DMS53 treated with DMSO at 0.1 percent for 48 hours (cell line): ENCODE measurements at regions not wholly inside any gene's neighbourhood (a gene's known extent, or its start where the extent isn't known, plus 50 kb on each side); places are given as distances from the start of the nearest gene placed in this dataset.

Experiments
- DNase-seq: peaks from one replicate; lab custom pipeline; 2025; ENCODE audit not compliant: unreplicated experiment; lab: John Stamatoyannopoulos, UW

DNA sequence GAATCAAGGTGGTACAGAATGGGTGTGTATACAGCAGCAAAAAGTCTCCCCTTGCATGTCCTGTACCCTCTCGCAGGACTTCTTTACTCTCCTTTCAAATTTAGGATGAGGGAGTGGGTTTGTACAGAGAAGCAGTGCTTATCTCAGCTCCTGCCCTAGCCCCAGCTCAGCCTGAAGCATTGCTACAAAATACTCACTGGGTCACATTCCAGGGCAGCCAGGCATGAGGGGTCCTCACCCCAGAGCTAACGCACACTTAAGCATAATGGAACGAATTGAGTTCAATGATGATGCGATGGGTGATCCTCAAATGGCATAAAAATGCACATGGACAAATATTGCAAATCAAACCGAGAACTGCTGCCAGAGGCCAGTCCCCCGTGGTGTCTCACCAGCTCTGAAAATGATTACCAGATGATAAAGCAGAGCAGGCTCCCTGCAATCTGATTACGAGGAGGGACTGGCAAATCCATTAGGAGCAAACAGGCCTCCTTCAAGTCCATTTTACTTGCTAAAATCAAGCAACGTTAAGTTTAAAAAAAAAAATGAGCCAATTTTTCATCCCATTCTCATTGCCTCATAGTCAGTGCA, 231.6 kb upstream of the TAS2R1 start:
- no peak for DNase-seq

DNA sequence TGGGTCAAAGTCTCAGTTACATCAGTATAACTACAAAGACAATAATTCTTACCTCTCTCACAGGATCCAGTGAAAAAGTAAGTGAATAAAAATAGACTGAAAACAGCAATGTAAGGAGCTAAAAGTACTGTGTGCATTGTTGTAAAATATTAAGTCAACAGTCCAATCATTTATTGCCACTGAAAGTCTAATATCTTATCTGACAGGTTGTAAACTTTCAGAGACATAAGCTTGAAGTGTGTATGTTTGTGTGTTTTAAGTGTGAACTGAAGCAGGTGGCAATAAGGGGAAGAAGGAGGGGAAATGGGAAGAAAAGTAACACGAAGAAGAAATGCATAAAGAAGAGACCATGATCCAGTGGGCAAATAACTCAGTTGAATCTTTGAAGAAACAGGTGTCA, 229.7 kb upstream of the TAS2R1 start:
- DNase-seq: no peak

DNA sequence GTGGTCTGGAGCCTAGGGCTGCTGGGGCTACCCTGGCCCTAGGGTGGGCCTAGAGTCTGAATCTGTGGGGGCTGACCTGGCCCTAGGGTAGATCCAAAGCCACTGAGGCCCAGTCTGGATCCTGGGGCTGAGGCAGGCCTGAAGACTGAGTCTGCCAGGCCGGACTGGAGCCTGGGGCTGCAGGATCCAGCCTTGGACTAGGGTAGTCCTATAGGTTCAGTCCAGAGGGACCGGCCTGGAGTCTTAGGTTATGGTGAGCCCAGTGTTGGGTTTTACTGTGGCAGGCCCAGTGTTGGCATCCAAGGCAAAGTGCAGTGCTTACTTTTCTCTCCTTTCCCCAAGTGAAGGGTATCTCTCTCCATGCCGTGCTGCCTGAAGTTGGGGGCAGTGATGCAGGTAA, 227.9 kb upstream of the TAS2R1 start:
- no peak for DNase-seq

DNA sequence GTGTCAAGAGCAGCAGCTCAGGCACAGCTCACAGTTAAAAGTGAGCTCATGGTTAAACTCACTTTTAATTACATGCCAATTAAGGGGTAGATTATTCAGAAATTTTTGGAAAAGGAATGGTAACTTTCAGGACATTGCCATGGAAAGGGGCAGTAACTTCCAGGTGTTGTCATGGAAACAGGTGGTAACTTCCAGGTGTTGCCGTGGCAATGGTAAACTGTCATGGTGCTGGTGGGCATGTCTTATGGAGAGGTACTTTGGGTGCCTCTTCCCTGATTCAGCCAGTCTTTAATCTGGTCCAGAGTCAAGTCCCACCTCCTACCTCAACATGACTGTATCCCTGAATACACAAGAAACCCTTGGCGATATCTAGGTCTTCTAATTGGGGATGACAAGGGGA, 223.2 kb upstream of the TAS2R1 start:
- DNase-seq: no peak

DNA sequence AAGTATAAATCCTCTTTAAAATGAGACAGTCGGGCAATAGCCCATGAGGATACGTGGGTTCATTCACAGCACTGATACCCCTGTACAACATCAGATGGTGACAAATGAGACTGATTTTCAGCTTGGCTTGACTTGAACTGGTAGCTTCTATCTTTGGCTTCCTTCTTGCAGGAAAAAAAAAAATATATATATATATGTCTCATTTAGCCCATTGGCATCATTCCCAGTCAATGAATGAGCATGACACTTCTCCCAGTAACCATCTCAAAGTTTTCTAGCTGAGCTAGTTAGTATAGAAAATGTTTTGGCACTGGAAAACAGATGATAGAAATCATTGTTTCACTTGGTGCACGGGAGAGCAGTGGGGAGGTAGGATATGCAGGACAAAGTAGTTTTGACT, 222.5 kb upstream of the TAS2R1 start:
- no peak for DNase-seq

DNA sequence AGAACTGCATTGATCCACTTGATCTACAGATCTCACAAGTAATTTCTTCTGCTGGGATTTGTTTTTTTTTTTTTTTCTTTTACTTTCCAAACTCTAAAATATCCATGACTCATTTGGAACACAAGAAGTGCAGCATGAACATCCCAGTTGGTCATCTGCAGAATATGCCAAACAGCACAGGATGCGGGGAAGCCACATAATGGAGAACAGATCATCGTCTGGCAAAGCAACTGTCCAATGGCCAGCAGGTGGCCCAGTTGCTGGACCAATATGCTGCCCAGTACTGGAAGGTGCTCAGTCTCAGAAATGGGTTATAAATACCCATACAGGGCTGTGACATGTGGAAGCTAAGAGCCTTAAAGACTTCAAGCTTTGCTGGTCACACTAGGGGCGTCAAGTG, 221.3 kb upstream of the TAS2R1 start:
- no peak for DNase-seq

DNA sequence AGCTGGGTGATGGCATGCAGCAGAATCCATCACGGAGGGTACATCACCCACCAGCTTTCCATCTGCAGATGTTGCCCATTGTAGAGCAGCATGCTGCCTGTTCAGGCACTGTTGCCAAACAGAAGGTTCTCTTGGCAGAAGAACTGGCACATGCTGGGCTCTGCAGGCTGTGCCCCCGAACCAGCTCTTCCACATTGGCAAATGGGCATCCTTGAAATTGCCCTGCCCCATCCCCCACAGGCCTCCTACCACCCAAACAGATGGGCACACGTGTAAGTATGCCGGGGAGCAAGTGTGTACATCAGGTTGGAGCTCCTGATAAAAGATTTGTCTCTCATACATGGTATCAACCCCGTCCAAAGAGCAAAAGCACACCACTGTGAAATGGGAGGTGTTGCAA, 220.3 kb upstream of the TAS2R1 start:
- no peak for DNase-seq

DNA sequence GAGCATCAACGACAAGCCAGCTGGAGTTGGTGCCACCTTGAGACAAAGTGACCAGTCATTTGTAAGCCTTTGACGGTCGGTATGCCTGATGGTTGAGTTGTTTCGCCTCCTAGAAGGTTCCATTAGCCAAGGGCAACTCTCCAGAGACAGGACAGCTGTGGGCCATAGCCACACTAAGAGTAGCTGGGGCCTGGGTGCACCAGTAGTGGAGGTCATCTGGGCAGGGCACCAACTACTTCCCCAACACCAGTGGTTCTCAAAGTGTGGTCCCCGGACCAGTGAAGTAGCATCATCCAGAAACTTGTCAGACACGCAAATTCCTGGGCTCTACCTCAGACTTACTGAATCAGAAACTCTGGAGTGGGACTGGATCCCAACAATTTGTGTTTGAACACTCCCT, 217.5 kb upstream of the TAS2R1 start:
- no peak for DNase-seq

DNA sequence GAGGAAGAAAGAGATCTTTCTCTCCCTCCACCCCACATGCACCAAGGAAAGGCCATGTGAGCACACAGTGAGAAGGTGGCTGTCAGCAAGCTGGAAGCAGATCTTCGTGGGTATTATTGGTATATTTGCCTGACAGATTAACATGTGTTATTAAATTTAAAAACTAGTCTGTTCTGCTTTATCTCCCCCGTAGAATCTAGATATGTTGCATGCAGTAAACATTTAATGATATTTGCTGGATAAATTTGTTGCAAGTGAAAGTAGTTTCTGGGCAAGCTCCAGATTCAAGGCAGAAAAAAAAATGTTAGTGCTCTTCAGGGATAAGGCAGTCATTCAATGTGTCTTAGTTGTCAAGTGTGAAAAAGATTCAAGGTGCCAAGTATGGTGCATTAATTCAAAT, 215.0 kb upstream of the TAS2R1 start:
- no peak for DNase-seq

DNA sequence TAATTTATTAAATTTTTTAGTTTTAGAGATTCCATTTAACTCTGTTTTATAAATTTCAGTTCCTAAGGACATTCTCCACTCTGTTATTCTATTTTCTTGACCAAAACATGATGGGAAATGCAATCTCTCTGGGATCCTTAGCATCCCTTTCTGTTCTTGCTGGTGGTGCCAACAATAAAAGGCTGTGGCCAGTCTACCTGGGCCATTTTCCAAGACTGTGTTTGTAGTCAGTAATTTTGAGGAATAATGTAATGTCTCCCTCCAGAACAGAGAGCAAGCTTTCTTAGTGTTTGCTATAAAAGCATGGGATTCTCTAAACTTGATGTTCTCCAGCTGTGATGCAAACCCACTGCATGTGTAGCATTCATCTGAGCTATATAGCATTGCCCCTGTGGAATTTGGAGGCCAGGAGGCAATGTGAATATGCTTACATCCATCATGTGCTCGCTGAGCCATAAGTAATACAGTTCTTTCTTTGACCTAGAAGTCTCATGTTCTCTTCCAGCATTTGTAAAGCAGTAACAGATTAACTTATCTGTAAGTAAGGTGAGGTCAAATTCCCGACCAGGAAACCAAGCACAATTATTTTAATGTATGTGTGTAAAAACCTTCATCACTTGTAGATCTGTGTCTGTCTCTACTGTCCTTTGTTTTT, 211.5 kb upstream of the TAS2R1 start:
- no peak for DNase-seq

DNA sequence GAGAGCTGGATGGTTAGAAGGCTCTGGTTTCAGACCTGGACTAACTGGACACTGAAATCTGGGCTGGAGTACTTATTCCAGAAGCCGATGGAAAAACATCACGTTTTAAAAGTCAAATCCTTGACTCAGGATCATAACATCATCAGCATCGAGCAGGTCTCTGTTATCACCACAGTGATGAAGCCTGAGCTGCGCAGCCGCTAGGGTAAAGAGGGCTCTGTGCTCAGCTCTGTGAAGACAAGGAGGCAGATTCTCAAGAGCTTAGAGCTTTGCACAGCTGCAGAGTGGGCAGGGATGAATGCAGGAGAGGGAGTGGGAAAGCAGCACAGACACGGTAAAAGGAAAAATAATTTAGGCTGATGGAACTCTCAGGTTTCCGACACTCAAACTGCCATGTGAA, 208.8 kb upstream of the TAS2R1 start:
- no peak for DNase-seq

DNA sequence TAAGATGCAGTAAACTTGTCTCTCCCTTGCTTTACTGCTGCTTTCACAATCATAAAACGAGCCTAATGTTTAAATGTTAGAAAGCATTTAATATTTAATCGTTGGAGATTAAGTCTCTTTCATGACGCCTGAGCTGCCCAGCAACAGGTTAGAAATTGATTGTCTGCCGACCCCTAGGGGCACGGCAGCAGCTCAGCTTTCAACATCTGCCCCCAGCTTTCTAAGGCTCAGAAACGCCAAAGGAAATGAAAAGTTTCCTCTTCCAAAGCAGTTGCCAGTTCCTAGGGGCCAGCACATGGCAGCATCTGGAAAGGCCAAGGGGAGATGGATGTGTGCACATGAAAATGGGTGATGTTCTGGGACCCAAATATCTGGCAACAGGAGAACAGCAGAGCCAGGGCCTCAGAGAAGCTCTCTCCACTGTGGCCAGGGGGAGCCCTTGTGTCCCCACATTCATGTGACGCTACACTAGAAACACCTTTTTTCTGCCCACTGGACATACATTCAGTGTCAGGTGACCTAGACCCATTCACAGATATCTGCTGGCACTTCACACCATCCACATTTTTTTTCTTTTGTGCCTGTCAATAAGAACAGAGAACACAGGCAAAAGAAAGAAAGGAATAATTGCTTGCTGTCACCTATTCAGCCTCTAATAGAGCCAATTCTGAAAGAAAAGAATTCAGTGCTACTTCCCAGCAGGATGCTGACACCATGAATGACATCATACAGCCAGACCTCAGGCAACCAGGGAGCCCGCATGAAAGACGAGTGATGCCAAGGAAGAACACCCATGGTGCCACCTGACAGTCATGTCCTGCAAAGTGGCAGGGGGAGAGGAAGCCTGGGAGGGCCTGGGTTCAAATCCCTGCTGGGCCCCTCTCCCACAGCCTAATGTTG, 205.0 kb upstream of the TAS2R1 start:
- DNase-seq: no peak

DNA sequence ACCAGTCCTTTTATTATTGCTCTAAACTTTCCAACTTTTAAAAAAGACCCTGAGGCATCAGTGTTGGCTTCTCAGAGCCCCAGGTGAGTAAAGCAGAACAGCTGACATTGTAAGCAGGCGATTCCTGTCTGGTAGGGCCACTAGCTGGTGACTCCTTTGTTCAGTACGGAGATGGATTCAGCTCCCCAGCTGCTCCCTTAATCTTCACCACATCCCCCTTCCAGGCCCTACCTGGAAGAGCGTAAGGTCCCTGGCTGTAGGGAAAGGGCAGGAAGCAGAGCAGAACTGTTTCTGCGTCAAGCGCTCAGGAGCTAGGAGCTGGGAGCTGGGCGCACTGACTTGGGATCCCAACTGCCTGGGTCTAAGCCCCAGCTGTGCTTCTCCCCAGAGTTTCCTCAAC, 203.7 kb upstream of the TAS2R1 start:
- no peak for DNase-seq

DNA sequence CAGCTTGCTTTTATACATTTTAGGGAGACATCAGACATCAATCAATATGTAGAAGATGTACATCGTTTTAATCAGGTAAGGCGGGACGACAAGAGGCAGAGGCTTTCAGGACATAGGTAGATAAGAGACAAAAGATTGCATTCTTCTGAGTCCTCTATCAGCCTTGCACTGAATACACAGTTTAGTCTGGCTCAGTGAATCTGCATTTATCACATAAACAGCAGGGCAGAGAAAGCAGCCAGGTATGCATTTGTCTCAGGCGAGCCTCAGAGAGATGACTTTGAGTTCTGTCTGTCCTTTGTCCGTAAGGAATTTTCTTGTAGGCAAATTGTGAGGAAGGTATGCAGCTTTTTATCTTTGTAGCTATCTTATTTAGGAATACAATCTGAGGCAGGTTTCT, 202.8 kb upstream of the TAS2R1 start:
- DNase-seq: no peak

DNA sequence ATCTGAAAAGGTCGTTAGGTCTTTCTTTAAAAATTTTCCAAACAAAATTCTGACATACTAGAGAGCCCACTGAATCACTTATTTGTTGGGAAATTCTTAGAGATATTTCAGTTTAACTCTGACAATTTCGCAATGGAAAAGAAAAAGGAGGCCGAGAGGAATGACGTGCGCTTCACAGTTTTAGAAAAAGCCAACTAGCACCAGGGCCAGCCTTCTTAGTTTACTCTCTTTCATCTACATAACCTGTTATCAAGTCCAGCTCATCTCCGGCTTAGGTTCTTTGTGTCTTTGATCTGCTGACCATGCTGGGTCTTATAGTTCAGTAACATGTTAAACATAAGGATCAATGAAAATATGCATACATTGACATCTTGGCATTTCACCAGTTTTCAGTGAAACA, 201.7 kb upstream of the TAS2R1 start:
- no peak for DNase-seq

DNA sequence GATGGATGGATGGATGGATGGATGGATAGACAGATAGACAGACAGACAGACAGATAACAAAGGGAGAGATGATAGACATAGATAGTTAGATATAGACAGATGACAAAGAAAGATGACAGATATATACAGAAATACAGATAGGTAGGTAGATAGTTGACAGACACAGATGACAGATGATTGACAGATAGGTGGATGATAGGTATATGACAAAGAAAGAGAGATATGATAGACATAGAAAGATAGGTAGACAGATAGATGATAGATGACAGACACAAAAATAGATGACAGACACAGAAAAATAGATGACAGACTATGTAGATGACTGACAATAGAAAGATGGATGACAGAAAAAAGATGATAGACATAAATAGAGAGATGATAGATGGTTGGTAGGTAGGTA, 200.0 kb upstream of the TAS2R1 start:
- DNase-seq: no peak

DNA sequence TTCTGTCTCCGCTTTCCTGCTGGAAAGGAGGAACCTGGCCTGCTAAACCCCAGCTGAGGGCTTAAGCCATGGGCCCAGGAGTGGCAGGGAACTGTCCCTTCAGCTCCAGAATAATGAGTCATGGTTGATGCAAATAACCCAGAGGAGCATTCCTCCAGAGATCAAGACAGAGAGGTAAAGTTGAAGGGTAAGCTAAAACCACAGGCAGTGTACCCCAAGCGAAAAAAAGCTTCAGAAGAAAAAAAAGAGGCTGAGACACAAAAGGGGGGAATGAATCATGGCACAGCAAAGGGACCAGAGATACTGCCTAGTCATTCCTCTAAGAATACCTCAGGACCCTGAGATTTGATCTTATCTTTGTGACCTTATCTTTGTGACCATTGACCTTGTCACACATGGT, 199.5 kb upstream of the TAS2R1 start:
- DNase-seq: no peak

DNA sequence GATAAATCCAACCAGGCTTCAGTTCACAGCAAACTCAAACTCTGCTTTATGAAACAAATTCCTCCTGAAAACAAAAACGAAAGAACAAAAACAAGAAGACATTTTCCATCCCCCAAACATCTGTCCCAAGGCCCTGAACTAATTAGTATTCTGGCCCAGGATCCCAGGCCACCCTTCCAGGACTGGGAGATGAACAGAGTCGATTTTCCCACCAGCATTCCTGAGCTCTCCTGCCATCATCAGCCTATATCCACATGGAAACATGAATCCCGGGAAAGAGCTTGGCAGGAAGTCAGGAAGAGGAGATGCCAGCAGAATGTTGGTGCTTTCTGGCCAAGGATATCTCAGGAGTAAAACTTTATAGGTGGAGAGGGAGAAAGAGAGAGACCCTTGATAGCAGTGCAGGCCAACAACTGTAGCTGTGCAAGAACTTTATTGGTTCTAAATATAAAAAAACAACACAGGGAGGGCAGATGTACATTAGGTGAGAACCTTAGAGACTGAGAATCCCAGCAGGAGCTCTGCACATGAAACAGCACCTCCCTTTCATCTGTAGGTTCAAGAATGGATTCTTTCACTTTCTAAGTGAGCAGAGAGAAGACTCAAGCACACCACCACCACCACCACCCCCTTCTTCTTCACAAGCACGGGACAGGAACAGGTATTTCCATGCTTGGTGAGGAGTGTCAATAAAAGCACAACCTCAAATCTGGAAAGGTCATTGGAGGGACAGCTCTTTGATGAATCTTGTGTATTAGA, 190.7 kb upstream of the TAS2R1 start:
- DNase-seq: no peak

DNA sequence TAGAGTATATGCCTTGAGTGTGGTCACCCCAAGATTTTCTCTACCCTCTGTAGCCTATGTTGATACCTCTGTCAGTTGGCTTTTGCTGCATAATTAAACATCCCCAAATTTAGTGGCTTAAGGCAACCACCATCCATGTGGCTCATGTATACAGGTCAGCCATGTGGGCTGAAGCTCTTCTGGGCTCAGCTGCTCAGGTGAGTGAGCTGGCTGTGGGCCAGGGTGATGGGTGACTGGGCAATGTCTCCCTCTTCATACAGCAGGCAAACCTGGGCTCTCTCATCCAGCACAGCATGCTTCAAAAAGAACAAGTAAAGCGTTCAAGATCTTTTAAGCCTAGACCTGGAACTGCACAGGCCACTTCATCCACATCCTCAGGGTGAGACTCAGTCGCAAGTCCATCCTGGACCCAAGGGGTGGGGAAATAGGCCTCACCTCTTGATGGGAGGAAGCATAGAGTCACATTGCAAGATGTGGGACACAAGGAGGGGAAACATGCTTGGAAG, 188.2 kb upstream of the TAS2R1 start:
- no peak for DNase-seq

DNA sequence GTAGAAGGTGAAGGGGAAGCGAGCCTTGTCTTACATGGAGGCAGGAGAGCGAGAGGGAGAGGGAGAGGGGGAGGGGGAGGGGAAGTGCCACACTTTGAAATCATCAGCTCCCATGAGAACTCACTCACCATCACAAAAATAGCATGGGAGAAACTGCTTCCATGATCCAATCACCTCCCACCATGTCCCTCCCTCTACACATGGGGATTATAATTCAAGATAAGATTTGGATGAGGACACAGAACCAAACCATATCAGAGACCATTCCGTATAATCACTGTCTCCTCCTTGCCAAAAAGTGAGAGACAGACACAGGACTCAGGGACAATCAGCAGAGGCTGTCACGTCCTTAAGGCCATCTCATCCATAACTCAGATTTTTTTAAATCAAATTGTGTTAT, 187.7 kb upstream of the TAS2R1 start:
- DNase-seq: no peak

DNA sequence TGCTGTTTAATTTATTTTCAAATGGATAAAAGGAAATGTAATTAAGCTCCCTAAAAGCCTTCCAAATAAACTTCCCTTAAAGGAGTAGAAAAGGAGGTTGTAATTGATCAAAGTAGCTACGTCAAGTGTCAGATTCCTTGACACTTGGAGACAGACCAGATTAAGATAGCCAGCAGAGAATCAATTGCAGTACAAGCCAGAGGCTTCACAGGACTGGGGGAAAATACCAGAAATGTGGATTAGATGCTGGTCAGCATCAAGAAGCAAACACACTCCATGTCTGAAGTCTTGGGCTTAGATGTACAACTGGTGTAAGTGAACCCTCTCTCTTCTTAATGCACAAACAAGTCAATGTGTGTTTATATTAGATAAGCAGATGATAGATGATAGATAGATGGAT, 184.9 kb upstream of the TAS2R1 start:
- DNase-seq: no peak
